UCSD-AML1 (cell line): ENCODE measurements at regions not wholly inside any gene's neighbourhood (a gene's known extent, or its start where the extent isn't known, plus 50 kb on each side); places are given as distances from the start of the nearest gene placed in this dataset.
"Not testable (repeated sequence)": the region's sequence is repeated elsewhere in the genome, so short reads cannot be mapped to it uniquely, and the experiment has no call there.

Experiments
- DNase-seq: peaks from one replicate; lab custom pipeline; 2025; ENCODE audit not compliant: unreplicated experiment; lab: John Stamatoyannopoulos, UW

- no peak for DNase-seq
Measured at GRCh38 chr13:68846663-68847062, 1261.0 kb upstream of the ATXN8OS start.

- no peak for DNase-seq
Measured at GRCh38 chr13:68834375-68834774, 1273.3 kb upstream of the ATXN8OS start.

- DNase-seq: no peak
Measured at GRCh38 chr13:68816715-68817114, 1290.9 kb upstream of the ATXN8OS start.

- no peak for DNase-seq
Measured at GRCh38 chr13:68813180-68813796, 1294.3 kb upstream of the ATXN8OS start.

GRCh38 chr13:68810660-68811059 is 1297.0 kb upstream of the ATXN8OS start:
- DNase-seq: no peak

GRCh38 chr13:68808456-68808855 is 1299.2 kb upstream of the ATXN8OS start:
- DNase-seq: no peak

GRCh38 chr13:68806125-68806524 is 1301.5 kb upstream of the ATXN8OS start:
- DNase-seq: no peak

GRCh38 chr13:68784275-68784674 is 1323.4 kb upstream of the ATXN8OS start:
- DNase-seq: no peak

GRCh38 chr13:68759617-68760016 is 1348.0 kb upstream of the ATXN8OS start:
- no peak for DNase-seq

GRCh38 chr13:68749796-68750195 is 1357.8 kb upstream of the ATXN8OS start:
- DNase-seq: no peak

- no peak for DNase-seq
Measured at GRCh38 chr13:68748038-68748437, 1359.6 kb upstream of the ATXN8OS start.

- no peak for DNase-seq
Measured at GRCh38 chr13:68745502-68745901, 1362.1 kb upstream of the ATXN8OS start.

- DNase-seq: no peak
Measured at GRCh38 chr13:68736961-68737360, 1370.7 kb upstream of the ATXN8OS start.

- no peak for DNase-seq
Measured at GRCh38 chr13:68727798-68728197, 1379.8 kb upstream of the ATXN8OS start.

- no peak for DNase-seq
Measured at GRCh38 chr13:68727165-68727564, 1380.5 kb upstream of the ATXN8OS start.

GRCh38 chr13:68719815-68720214 is 1387.8 kb upstream of the ATXN8OS start:
- DNase-seq: no peak

GRCh38 chr13:68715651-68716050 is 1392.0 kb upstream of the ATXN8OS start:
- no peak for DNase-seq

- no peak for DNase-seq
Measured at GRCh38 chr13:68714292-68714691, 1393.3 kb upstream of the ATXN8OS start.

- DNase-seq: no peak
Measured at GRCh38 chr13:68713394-68713793, 1394.2 kb upstream of the ATXN8OS start.

GRCh38 chr13:68708336-68708908 is 1399.2 kb upstream of the ATXN8OS start:
- DNase-seq: peak; percentile 2

GRCh38 chr13:68706044-68706443 is 1401.6 kb upstream of the ATXN8OS start:
- DNase-seq: not testable (repeated sequence)

- no peak for DNase-seq
Measured at GRCh38 chr13:68697551-68697950, 1410.1 kb upstream of the ATXN8OS start.

GRCh38 chr13:68696907-68697306 is 1410.7 kb upstream of the ATXN8OS start:
- DNase-seq: no peak
